Brain microvascular endothelial cell (primary cell): ENCODE measurements at regions not wholly inside any gene's neighbourhood (a gene's known extent, or its start where the extent isn't known, plus 50 kb on each side); places are given as distances from the start of the nearest gene placed in this dataset.

Experiments used
- DNase-seq: peaks from one replicate; pipeline ENCODE4 v3.0.0-alpha.2; 2020
- H3K27ac ChIP-seq: fragments of 250-450 bp; sonication (Bioruptor Pico); 2 replicates; pipeline ENCODE4 v1.5.1; 2020; ENCODE audit warnings: mild to moderate bottlenecking, moderate library complexity
- H3K27me3 ChIP-seq: fragments of 250-450 bp; sonication (Bioruptor Pico); replicated peaks from 2 replicates; pipeline ENCODE4 v1.5.1; 2020; ENCODE audit warnings: mild to moderate bottlenecking
- H3K36me3 ChIP-seq: fragments of 250-450 bp; sonication (Bioruptor Pico); replicated peaks from 2 replicates; pipeline ENCODE4 v1.5.1; 2020; ENCODE audit warnings: mild to moderate bottlenecking
- H3K4me3 ChIP-seq: 2 replicates; pipeline ENCODE4 v1.5.1; 2011; ENCODE audit warnings: low read depth, mild to moderate bottlenecking, control low read depth, low read length, moderate library complexity
- CTCF ChIP-seq: IDR thresholded peaks from 2 replicates; pipeline ENCODE4 v1.5.1; 2011; ENCODE audit warnings: low read depth, mild to moderate bottlenecking, moderate library complexity, low read length, control low read depth, inconsistent platforms; ENCODE audit errors: missing control alignments
- in situ Hi-C: cut with HindIII; loops from 2 replicates; pipeline ENCODE4 v1.10.0; 2017; ENCODE audit warnings: low sequenced_read_pairs, low pct_ligation_motif_present

GRCh38 chr1:195637539-195637938, 970.7 kb downstream of the KCNT2 start:
- in situ Hi-C loops: no loop called here
- no peak for DNase-seq
- no peak for TF ChIP-seq CTCF
- Histone ChIP-seq H3K4me3 (no peak overlapping the region), H3K27me3 (no peaks in the 10 kb centered on the region), H3K27ac (no peak overlapping the region), H3K36me3 (no peaks in the 10 kb centered on the region)

GRCh38 chr1:195618287-195618686, 990.0 kb downstream of the KCNT2 start:
- Histone ChIP-seq H3K4me3 (no peak overlapping the region), H3K27ac (no peak overlapping the region), H3K27me3 (no peaks in the 10 kb centered on the region), H3K36me3 (no peaks in the 10 kb centered on the region)
- no peak for TF ChIP-seq CTCF
- in situ Hi-C loops: no loop called here
- DNase-seq: no peak

GRCh38 chr1:195617106-195617505, 991.1 kb downstream of the KCNT2 start:
- no peak overlapping the region for H3K27ac ChIP-seq
- no peak for TF ChIP-seq CTCF
- H3K4me3 ChIP-seq: no peak overlapping the region
- H3K36me3 ChIP-seq: no peaks in the 10 kb centered on the region
- H3K27me3 ChIP-seq: no peaks in the 10 kb centered on the region
- in situ Hi-C loops: no loop called here
- no peak for DNase-seq

- no peak for DNase-seq
- no peaks in the 10 kb centered on the region for H3K36me3 ChIP-seq
- no peaks in the 10 kb centered on the region for H3K27me3 ChIP-seq
- no peak overlapping the region for H3K27ac ChIP-seq
- in situ Hi-C loops: no loop called here
- H3K4me3 ChIP-seq: no peak overlapping the region
- TF ChIP-seq CTCF: peak; percentile 54
Observed at GRCh38 chr1:195608883-195609282, 999.4 kb downstream of the KCNT2 start.

GRCh38 chr1:195606483-195606882, 1001.8 kb downstream of the KCNT2 start:
- TF ChIP-seq CTCF: no peak
- Histone ChIP-seq H3K27ac (no peak overlapping the region), H3K4me3 (no peak overlapping the region), H3K27me3 (no peaks in the 10 kb centered on the region), H3K36me3 (no peaks in the 10 kb centered on the region)
- in situ Hi-C loops: no loop called here
- DNase-seq: no peak

GRCh38 chr1:195604287-195604686, 1004.0 kb downstream of the KCNT2 start:
- in situ Hi-C loops: no loop called here

More at GRCh38 chr1:195604287-195604686, 1004.0 kb downstream of the KCNT2 start:
- Histone ChIP-seq H3K27me3 (no peaks in the 10 kb centered on the region), H3K4me3 (no peak overlapping the region), H3K36me3 (no peaks in the 10 kb centered on the region), H3K27ac (no peak overlapping the region)
- DNase-seq: no peak
- no peak for TF ChIP-seq CTCF
